Activated CD4-positive, alpha-beta T cell treated with anti-CD3 and anti-CD28 coated beads, Interleukin-2, amount 10 ng/mL, durations not matched to agents 7 days and 5 days (primary cell): ENCODE measurements at regions not wholly inside any gene's neighbourhood (a gene's known extent, or its start where the extent isn't known, plus 50 kb on each side); places are given as distances from the start of the nearest gene placed in this dataset.
A peak's percentile ranks its signal among the peaks of the same experiment; 100 is the strongest.

Experiments used
- CTCF ChIA-PET: fragments of 350-600 bp; sonication (Branson Sonifier 250); formaldehyde crosslinking; loops from one replicate; lab custom pipeline; 2021; ENCODE audit warnings: antibody characterized with exemption; lab: Charles Lee
- POLR2A ChIA-PET: fragments of 350-600 bp; sonication (Branson Sonifier 250); formaldehyde crosslinking; loops from one replicate; lab custom pipeline; 2021; ENCODE audit warnings: antibody characterized with exemption; lab: Charles Lee
- DNase-seq: peaks from one replicate; pipeline ENCODE4 v3.0.0-alpha.2; 2020
- H3K27ac Mint-ChIP-seq: one replicate; pipeline ENCODE4 v1.8.0; 2021; ENCODE audit warnings: mild to moderate bottlenecking, moderate library complexity, mixed read lengths
- H3K27me3 Mint-ChIP-seq: one replicate; pipeline ENCODE4 v1.8.0; 2021; ENCODE audit warnings: mixed read lengths
- H3K36me3 Mint-ChIP-seq: one replicate; pipeline ENCODE4 v1.8.0; 2021; ENCODE audit warnings: low read depth, mixed read lengths
- H3K4me1 Mint-ChIP-seq: one replicate; pipeline ENCODE4 v1.8.0; 2021; ENCODE audit warnings: mixed read lengths
- H3K4me3 Mint-ChIP-seq: one replicate; pipeline ENCODE4 v1.8.0; 2021; ENCODE audit warnings: mild to moderate bottlenecking, moderate library complexity, mixed read lengths
- H3K9me3 Mint-ChIP-seq: one replicate; pipeline ENCODE4 v1.8.0; 2021; ENCODE audit warnings: mixed read lengths

DNA sequence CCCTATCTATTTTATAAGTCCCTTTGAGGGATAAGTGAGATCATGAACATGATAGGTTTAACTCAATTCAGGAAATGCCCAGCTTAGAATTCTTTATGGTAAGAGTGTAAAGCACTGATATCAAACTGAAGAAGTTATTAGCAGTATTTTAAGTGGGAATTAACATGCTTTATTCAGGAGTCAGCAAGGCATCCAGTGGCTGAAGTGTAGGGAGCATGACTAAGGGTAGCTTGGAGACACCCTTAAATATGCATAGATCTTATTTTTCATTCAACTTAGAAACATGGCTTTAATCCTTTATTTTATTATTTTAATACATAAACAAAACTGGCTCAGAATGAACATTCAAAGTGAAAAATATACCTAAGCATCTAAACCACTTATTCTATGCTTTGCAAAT is 158.3 kb upstream of the LPP start:
- ChIA-PET POLR2A (no interaction called here), CTCF (no interaction called here)
- no peak overlapping the region for H3K4me3 Mint-ChIP-seq
- peaks cover 36% of the 10 kb centered on the region for H3K36me3 Mint-ChIP-seq
- peaks cover 82% of the 10 kb centered on the region for H3K4me1 Mint-ChIP-seq
- H3K9me3 Mint-ChIP-seq = peaks cover 22% of the 10 kb centered on the region
- no peak overlapping the region for H3K27ac Mint-ChIP-seq
- DNase-seq = no peak
- H3K27me3 Mint-ChIP-seq = no peaks in the 10 kb centered on the region

GRCh38 chr3:187996609-187997008 is 157.3 kb upstream of the LPP start:
- Mint-ChIP-seq H3K27me3 (no peaks in the 10 kb centered on the region), H3K9me3 (peaks cover 17% of the 10 kb centered on the region), H3K27ac (no peak overlapping the region), H3K36me3 (peaks cover 31% of the 10 kb centered on the region), H3K4me1 (peaks cover 86% of the 10 kb centered on the region), H3K4me3 (no peak overlapping the region)
- ChIA-PET CTCF (interaction anchor here (1.0 to 1.5 kb wide), 5 partner anchors 8 to 303 kb away, joined by 3 to 5 read pairs (median 3); partner anchors contain the start of gene BCL6), POLR2A (interaction anchor here (1.0 kb wide), 1 partner anchor 90 kb away, joined by 3 read pairs; no protein-coding TSS in a partner anchor)
- no peak for DNase-seq

DNA sequence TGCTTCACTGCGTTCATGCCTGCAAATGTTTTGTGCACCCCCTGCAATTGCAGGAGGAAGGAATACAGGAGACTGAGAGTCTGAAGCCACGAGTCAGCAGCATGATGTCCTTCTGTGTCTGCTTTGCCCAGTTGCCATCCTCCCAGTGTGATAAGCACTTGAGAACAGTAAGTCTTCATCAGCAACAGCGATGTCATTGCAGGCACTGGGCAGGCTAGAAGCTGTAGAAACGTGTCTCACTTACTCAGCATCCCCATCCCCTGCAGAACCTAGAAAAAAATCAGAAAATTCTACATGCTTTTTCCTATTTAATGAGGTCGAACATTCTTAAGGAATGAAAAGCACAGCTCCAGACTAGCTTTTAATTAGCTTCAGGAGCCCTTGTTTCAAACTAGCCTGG is 156.5 kb upstream of the LPP start:
- Mint-ChIP-seq H3K4me1 (peaks cover 92% of the 10 kb centered on the region), H3K9me3 (peaks cover 14% of the 10 kb centered on the region), H3K36me3 (peaks cover 33% of the 10 kb centered on the region), H3K27ac (no peak overlapping the region), H3K4me3 (no peak overlapping the region), H3K27me3 (no peaks in the 10 kb centered on the region)
- CTCF ChIA-PET = interaction anchor here (1.1 to 1.8 kb wide), 5 partner anchors 9 to 302 kb away, joined by 3 to 5 read pairs (median 4); no protein-coding TSS in a partner anchor
- DNase-seq = no peak
- POLR2A ChIA-PET = interaction anchor here (1.0 kb wide), 1 partner anchor 89 kb away, joined by 3 read pairs; no protein-coding TSS in a partner anchor

DNA sequence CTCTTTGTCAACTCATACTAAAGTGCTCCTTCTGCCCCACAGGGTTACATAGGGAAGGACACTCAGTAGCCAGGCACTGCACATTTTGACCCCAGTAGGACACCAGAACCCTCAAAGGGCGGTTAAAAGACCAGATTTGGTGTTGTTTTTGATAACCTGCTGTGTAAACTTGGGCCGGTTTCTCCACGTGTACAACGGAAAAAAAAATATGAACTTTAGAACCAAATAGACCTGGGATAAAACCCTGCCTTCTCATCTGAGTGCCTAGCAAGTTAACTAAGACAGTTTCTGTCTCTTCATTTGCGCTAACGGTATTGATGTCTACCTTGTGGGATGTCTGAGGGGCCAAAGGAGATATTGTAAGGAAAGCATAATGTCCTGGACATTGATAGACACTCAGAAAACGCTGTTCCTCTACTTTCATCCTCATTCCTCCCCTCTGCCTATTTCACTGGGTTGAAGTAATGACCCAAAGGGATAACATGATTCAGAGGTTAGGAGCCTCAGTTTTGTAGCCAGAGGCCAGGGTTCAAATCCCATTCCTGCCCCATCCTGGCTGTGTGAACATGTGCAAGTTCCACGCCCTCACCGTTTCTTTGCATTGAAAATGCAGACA is 155.9 kb upstream of the LPP start:
- Mint-ChIP-seq H3K9me3 (peaks cover 12% of the 10 kb centered on the region), H3K27me3 (no peaks in the 10 kb centered on the region), H3K4me3 (no peak overlapping the region), H3K4me1 (peaks cover 96% of the 10 kb centered on the region), H3K27ac (no peak overlapping the region), H3K36me3 (peaks cover 29% of the 10 kb centered on the region)
- POLR2A ChIA-PET = no interaction called here
- no peak for DNase-seq
- CTCF ChIA-PET = interaction anchor here (0.6 to 1.8 kb wide), 4 partner anchors 9 to 152 kb away, joined by 3 to 5 read pairs (median 4); no protein-coding TSS in a partner anchor

- ChIA-PET POLR2A (no interaction called here), CTCF (interaction anchor here (0.6 to 1.8 kb wide), 2 partner anchors 12 to 153 kb away, joined by 3 to 5 read pairs; no protein-coding TSS in a partner anchor)
- Mint-ChIP-seq H3K9me3 (peaks cover 10% of the 10 kb centered on the region), H3K27ac (peak overlapping the region; percentile 52), H3K4me1 (peaks cover 96% of the 10 kb centered on the region), H3K4me3 (no peak overlapping the region), H3K36me3 (peaks cover 28% of the 10 kb centered on the region), H3K27me3 (no peaks in the 10 kb centered on the region)
- no peak for DNase-seq
These were observed 155.3 kb upstream of the LPP start for GRCh38 chr3:187998611-187999010.

- ChIA-PET POLR2A (interaction anchor here (0.6 kb wide), 1 partner anchor 260 kb away, joined by 3 read pairs; no protein-coding TSS in a partner anchor), CTCF (interaction anchor here (1.3 to 2.4 kb wide), 4 partner anchors 9 to 253 kb away, joined by 3 to 12 read pairs (median 4); partner anchors contain the start of gene BCL6)
- H3K9me3 Mint-ChIP-seq = peaks cover 9% of the 10 kb centered on the region
- H3K27ac Mint-ChIP-seq = peak overlapping the region; percentile 94
- H3K4me1 Mint-ChIP-seq = peaks cover 85% of the 10 kb centered on the region
- peak overlapping the region; percentile 62 for H3K4me3 Mint-ChIP-seq
- no peaks in the 10 kb centered on the region for H3K27me3 Mint-ChIP-seq
- DNase-seq = peak; percentile 69
- H3K36me3 Mint-ChIP-seq = peaks cover 23% of the 10 kb centered on the region
These were observed 154.1 kb upstream of the LPP start for GRCh38 chr3:187999821-188000220.

- peak overlapping the region; percentile 62 for H3K4me3 Mint-ChIP-seq
- peaks cover 79% of the 10 kb centered on the region for H3K4me1 Mint-ChIP-seq
- peaks cover 9% of the 10 kb centered on the region for H3K9me3 Mint-ChIP-seq
- ChIA-PET POLR2A (interaction anchor here (0.6 kb wide), 1 partner anchor 260 kb away, joined by 3 read pairs; no protein-coding TSS in a partner anchor), CTCF (interaction anchor here (1.3 to 2.4 kb wide), 5 partner anchors 9 to 254 kb away, joined by 3 to 12 read pairs (median 4); partner anchors contain the start of gene BCL6)
- peaks cover 23% of the 10 kb centered on the region for H3K36me3 Mint-ChIP-seq
- DNase-seq = peak; percentile 24
- peak overlapping the region; percentile 94 for H3K27ac Mint-ChIP-seq
- no peaks in the 10 kb centered on the region for H3K27me3 Mint-ChIP-seq
These were observed 153.5 kb upstream of the LPP start for GRCh38 chr3:188000361-188000861.

- Mint-ChIP-seq H3K4me3 (no peak overlapping the region), H3K27ac (peak overlapping the region; percentile 94), H3K4me1 (peaks cover 75% of the 10 kb centered on the region), H3K9me3 (peaks cover 9% of the 10 kb centered on the region), H3K36me3 (peaks cover 23% of the 10 kb centered on the region), H3K27me3 (no peaks in the 10 kb centered on the region)
- DNase-seq = no peak
- ChIA-PET CTCF (interaction anchor here (1.4 to 2.4 kb wide), 3 partner anchors 39 to 261 kb away, joined by 4 to 12 read pairs (median 5); partner anchors contain the start of gene BCL6), POLR2A (no interaction called here)
These were observed 152.9 kb upstream of the LPP start for GRCh38 chr3:188001093-188001492.

DNA sequence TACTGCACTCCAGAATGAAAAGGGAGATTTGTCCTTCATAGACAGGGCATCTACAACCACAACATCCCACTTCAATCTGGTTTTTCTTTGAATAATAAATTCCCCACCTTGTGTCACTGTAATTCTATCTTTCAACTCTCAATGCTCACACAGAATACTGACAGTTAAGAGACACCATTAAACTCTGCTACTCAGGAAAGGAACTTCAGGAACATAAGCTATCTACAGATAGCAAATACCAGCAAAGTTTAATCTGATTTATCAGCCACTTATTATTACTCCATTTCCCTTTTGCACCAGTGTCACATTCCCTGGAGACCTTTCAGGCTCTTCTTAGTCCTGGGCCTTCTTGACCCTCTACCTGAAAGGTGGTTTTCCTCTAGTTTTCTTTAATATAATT is 152.0 kb upstream of the LPP start:
- peaks cover 8% of the 10 kb centered on the region for H3K9me3 Mint-ChIP-seq
- H3K4me3 Mint-ChIP-seq = no peak overlapping the region
- ChIA-PET CTCF (interaction anchor here (0.8 to 1.6 kb wide), 3 partner anchors 11 to 262 kb away, joined by 4 to 5 read pairs (median 4); no protein-coding TSS in a partner anchor), POLR2A (no interaction called here)
- H3K27me3 Mint-ChIP-seq = no peaks in the 10 kb centered on the region
- H3K27ac Mint-ChIP-seq = no peak overlapping the region
- DNase-seq = no peak
- peaks cover 75% of the 10 kb centered on the region for H3K4me1 Mint-ChIP-seq
- H3K36me3 Mint-ChIP-seq = peaks cover 20% of the 10 kb centered on the region

- POLR2A ChIA-PET = no interaction called here
- H3K27me3 Mint-ChIP-seq = no peaks in the 10 kb centered on the region
- H3K27ac Mint-ChIP-seq = no peak overlapping the region
- no peak overlapping the region for H3K4me3 Mint-ChIP-seq
- no peak for DNase-seq
- CTCF ChIA-PET = interaction anchor here (0.8 to 1.4 kb wide), 4 partner anchors 8 to 263 kb away, joined by 3 to 4 read pairs (median 3); no protein-coding TSS in a partner anchor
- H3K4me1 Mint-ChIP-seq = peaks cover 72% of the 10 kb centered on the region
- peaks cover 21% of the 10 kb centered on the region for H3K36me3 Mint-ChIP-seq
- H3K9me3 Mint-ChIP-seq = peaks cover 8% of the 10 kb centered on the region
These were observed 151.3 kb upstream of the LPP start for GRCh38 chr3:188002626-188003138.

- H3K9me3 Mint-ChIP-seq = peaks cover 8% of the 10 kb centered on the region
- CTCF ChIA-PET = interaction anchor here (1.0 to 1.4 kb wide), 3 partner anchors 9 to 264 kb away, joined by 3 read pairs; no protein-coding TSS in a partner anchor
- H3K36me3 Mint-ChIP-seq = peaks cover 20% of the 10 kb centered on the region
- H3K4me1 Mint-ChIP-seq = peaks cover 68% of the 10 kb centered on the region
- H3K27ac Mint-ChIP-seq = peak overlapping the region; percentile 62
- DNase-seq = no peak
- H3K27me3 Mint-ChIP-seq = no peaks in the 10 kb centered on the region
- POLR2A ChIA-PET = no interaction called here
- H3K4me3 Mint-ChIP-seq = no peak overlapping the region
These were observed 150.5 kb upstream of the LPP start for GRCh38 chr3:188003188-188004171.
